Endothelial cell (in vitro differentiated cells): ENCODE measurements at regions not wholly inside any gene's neighbourhood (a gene's known extent, or its start where the extent isn't known, plus 50 kb on each side); places are given as distances from the start of the nearest gene placed in this dataset.

Experiments
- DNase-seq: peaks from one replicate; pipeline ENCODE4 v3.0.0; 2021; ENCODE audit warnings: low spot score
- H3K27ac Mint-ChIP-seq: one replicate; pipeline ENCODE4 v1.8.0; 2021; ENCODE audit warnings: mixed read lengths, inconsistent platforms; ENCODE audit not compliant: unreplicated experiment
- H3K27me3 Mint-ChIP-seq: one replicate; pipeline ENCODE4 v1.8.0; 2021; ENCODE audit warnings: mild to moderate bottlenecking, moderate library complexity, mixed read lengths, inconsistent platforms; ENCODE audit not compliant: unreplicated experiment
- H3K36me3 Mint-ChIP-seq: one replicate; pipeline ENCODE4 v1.8.0; 2021; ENCODE audit warnings: mild to moderate bottlenecking, low read depth, mixed read lengths, inconsistent platforms; ENCODE audit not compliant: unreplicated experiment
- H3K4me1 Mint-ChIP-seq: one replicate; pipeline ENCODE4 v1.8.0; 2021; ENCODE audit warnings: mild to moderate bottlenecking, mixed read lengths, inconsistent platforms; ENCODE audit not compliant: unreplicated experiment
- H3K4me3 Mint-ChIP-seq: one replicate; pipeline ENCODE4 v1.8.0; 2021; ENCODE audit warnings: mild to moderate bottlenecking, mixed read lengths, inconsistent platforms; ENCODE audit not compliant: unreplicated experiment
- H3K9me3 Mint-ChIP-seq: one replicate; pipeline ENCODE4 v1.8.0; 2021; ENCODE audit warnings: mixed read lengths, inconsistent platforms; ENCODE audit not compliant: unreplicated experiment
- TF ChIP-seq, protein P1 (sequence below): fragments of 200-600 bp; sonication (generic); IDR thresholded peaks from one replicate; pipeline ENCODE4 v1.5.0; 2021; ENCODE audit warnings: antibody characterized with exemption; ENCODE audit not compliant: unreplicated experiment

DNA sequence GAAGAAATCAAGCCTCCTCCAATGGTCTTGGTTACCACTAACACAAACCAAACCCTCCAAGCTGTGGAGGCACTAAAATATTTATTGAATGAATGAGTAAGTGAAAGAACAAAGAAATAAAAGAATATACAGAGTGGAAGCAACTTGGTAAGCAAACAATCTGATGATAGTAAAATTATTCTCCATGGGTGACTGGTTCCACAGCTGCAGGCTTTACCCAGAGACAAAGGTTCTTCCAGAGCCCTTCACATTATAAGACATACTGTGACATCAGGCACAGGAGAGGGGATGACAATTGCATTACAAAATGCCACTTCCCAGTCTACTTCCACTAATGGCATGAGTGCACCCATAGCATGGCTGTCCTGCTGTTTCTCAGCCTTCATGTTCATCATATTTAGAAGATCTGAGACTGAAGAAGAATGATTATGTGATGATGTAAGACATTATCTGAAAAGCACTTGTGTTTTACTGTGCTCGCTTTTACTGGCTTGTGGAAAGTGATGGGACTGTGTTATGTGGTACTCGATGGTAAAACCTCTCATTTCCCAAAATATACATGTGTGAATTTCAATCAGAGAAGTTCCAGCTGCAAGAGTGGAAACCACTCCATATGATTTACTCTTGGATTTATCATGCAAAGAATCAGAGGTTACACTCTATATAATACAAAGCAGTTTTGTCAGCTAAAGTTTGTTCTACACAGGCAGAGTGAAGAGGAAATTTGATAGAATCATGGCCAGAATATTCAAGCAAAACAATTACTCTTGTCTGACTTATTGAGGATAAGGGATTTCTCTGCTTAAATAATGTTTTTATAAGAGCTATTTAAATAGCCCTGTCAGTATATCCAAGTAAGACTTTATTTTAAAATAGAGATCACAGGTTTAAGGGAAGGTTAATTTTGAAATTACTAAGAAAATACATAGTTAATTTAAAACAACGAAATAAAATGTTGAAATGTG, 220.2 kb upstream of the NBEA start:
- Mint-ChIP-seq H3K36me3 (no peaks in the 10 kb centered on the region), H3K9me3 (no peaks in the 10 kb centered on the region), H3K4me1 (no peaks in the 10 kb centered on the region), H3K4me3 (no peak overlapping the region), H3K27ac (no peak overlapping the region), H3K27me3 (no peaks in the 10 kb centered on the region)
- no peak for DNase-seq
- TF ChIP-seq, protein P1, sequence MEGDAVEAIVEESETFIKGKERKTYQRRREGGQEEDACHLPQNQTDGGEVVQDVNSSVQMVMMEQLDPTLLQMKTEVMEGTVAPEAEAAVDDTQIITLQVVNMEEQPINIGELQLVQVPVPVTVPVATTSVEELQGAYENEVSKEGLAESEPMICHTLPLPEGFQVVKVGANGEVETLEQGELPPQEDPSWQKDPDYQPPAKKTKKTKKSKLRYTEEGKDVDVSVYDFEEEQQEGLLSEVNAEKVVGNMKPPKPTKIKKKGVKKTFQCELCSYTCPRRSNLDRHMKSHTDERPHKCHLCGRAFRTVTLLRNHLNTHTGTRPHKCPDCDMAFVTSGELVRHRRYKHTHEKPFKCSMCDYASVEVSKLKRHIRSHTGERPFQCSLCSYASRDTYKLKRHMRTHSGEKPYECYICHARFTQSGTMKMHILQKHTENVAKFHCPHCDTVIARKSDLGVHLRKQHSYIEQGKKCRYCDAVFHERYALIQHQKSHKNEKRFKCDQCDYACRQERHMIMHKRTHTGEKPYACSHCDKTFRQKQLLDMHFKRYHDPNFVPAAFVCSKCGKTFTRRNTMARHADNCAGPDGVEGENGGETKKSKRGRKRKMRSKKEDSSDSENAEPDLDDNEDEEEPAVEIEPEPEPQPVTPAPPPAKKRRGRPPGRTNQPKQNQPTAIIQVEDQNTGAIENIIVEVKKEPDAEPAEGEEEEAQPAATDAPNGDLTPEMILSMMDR, result no peak

DNA sequence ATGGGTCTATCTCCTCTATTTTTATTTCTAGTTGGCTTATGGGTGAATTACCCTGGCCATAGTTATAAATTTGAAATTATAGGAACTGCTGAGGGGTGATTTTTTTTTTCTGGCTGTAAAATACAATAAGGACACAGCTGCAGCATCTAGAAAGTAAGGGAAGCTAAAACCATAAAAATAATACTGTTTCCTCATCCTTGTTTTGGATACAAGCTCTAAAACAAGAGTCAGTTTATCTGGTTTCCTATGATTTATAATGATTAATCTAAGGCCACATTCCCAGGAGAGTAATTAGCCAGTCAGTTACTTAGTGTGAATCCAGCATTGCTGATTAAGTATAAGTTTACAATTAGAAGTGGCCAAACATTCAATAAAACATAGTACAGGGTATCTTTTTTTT, 219.1 kb upstream of the NBEA start:
- Mint-ChIP-seq H3K4me3 (no peak overlapping the region), H3K27ac (no peak overlapping the region), H3K9me3 (no peaks in the 10 kb centered on the region), H3K36me3 (no peaks in the 10 kb centered on the region), H3K27me3 (no peaks in the 10 kb centered on the region), H3K4me1 (no peaks in the 10 kb centered on the region)
- TF ChIP-seq, protein P1, result no peak
- no peak for DNase-seq

DNA sequence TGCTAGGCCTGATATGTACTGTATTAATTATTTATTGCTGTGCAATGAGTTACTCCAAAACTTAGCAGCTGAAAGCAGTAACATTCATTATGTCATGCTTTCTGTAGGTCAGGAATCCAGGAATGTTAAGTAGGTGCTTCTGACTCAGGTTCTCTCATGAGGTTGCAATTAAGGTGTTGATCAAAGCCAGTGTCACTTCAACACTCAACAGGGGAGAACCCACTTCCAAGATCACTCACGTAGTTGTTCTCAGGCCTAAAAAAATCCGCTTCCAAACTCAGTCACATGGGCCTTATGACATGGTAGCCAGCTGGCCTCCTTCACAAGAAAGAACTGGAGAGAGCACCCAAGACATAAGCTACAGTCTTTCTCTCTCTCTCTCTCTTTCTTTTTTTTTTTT, 211.1 kb upstream of the NBEA start:
- Mint-ChIP-seq H3K27me3 (peaks cover 3% of the 10 kb centered on the region), H3K27ac (no peak overlapping the region), H3K4me1 (no peaks in the 10 kb centered on the region), H3K36me3 (no peaks in the 10 kb centered on the region), H3K4me3 (no peak overlapping the region), H3K9me3 (no peaks in the 10 kb centered on the region)
- TF ChIP-seq, protein P1, result no peak
- DNase-seq, result no peak

DNA sequence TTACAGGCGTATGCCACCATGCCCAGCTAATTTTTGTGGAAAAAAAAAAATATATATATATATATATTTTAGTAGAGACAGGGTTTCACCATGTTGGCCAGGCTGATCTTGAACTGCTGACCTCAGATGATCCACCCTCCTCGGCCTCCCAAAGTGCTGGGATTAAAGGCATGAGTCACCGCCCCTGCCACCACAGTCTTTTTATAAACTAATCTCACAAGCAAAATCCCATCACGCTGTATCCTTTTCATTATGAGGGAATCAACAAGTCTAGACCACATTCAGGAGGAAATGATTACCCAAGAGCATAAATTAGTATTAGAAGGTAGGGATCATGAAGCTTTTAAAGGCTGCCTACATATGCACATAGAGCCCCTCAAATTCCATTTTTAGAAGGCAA, 210.6 kb upstream of the NBEA start:
- no peak for DNase-seq
- peaks cover 3% of the 10 kb centered on the region for H3K27me3 Mint-ChIP-seq
- TF ChIP-seq, protein P1, result no peak
- no peak overlapping the region for H3K4me3 Mint-ChIP-seq
- no peaks in the 10 kb centered on the region for H3K9me3 Mint-ChIP-seq
- no peaks in the 10 kb centered on the region for H3K4me1 Mint-ChIP-seq
- H3K27ac Mint-ChIP-seq, result no peak overlapping the region
- H3K36me3 Mint-ChIP-seq, result no peaks in the 10 kb centered on the region

DNA sequence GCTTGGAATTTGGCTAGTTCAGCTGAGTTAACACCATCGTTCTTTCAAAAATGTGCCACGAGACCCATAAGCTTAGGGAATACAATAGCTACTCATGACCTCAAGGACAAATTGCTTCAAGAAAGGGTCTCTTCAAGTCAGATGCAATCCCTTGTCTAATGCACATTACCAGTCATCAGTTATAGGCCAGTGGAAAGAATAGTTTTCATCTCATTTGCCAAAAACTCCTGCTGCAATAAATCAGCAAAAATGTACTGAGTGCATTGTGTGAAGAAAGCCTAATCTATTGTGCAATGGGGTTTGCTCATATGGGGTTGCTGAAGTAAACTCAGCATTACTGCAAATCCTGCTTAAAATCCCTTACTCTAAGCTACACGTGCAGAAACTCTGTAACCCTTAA, 208.3 kb upstream of the NBEA start:
- DNase-seq, result no peak
- Mint-ChIP-seq H3K27ac (no peak overlapping the region), H3K4me3 (no peak overlapping the region), H3K27me3 (peaks cover 3% of the 10 kb centered on the region), H3K9me3 (no peaks in the 10 kb centered on the region), H3K36me3 (no peaks in the 10 kb centered on the region), H3K4me1 (no peaks in the 10 kb centered on the region)
- TF ChIP-seq, protein P1, result no peak
